ENCODE measurements at regions not wholly inside any gene's neighbourhood (a gene's known extent, or its start where the extent isn't known, plus 50 kb on each side); places are given as distances from the start of the nearest gene placed in this dataset.

DNA sequence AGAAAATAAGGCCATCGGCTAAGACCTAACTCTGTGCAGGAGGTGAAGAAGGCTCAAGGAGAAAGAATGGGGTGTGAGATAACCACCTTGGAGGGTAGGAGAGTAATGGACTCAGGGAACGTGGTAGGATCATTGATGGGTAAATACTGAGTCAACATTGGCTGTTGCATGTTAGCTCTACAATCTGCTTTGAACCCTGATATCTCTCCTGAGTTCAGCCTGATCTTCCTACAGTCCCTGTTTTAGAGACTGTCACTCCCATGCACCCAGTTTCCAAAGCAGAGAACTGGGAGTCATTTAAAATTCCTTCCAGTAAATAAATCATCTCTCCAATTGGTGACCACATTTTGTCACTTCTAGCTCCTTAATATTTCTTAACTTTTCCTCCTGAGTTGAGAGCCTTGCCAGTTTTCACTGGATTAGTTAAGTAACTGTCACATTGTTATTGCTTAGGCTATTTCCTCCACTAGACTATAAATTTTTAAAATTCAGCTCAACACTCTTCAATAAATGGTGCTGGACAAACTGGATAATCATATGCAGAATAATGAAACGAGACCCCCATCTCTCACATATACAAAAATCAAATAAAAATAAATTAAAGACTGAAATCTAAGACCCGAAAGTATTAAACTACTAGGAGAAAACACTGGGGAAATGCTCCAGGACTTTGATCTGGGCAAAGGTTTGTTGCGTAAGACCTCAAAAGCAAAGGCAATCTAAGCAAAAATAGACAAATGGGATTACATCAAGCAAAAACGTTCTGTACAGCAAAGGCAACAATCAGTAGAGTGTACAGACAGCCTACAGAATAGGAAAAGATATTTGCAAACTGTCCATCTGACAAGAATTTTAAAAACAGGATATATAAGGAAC lies 138.9 kb upstream of the TMEM170B start:
- WGBS = 72% methylated on average over 6 of the region's 6 CpGs
- Histone ChIP-seq H3K27me3 (no peaks in the 10 kb centered on the region), H3K4me1 (no peaks in the 10 kb centered on the region), H3K36me3 (no peaks in the 10 kb centered on the region), H3K9me3 (no peaks in the 10 kb centered on the region), H3K27ac (no peak overlapping the region), H3K4me3 (no peak overlapping the region)
- TF ChIP-seq POLR2A (IDR thresholded peaks at IDR 0.05) (no peak), EP300 (IDR thresholded peaks at IDR 0.05) (no peak), POLR2AphosphoS5 (IDR thresholded peaks at IDR 0.05) (no peak)
- TF ChIP-seq, protein P1, sequence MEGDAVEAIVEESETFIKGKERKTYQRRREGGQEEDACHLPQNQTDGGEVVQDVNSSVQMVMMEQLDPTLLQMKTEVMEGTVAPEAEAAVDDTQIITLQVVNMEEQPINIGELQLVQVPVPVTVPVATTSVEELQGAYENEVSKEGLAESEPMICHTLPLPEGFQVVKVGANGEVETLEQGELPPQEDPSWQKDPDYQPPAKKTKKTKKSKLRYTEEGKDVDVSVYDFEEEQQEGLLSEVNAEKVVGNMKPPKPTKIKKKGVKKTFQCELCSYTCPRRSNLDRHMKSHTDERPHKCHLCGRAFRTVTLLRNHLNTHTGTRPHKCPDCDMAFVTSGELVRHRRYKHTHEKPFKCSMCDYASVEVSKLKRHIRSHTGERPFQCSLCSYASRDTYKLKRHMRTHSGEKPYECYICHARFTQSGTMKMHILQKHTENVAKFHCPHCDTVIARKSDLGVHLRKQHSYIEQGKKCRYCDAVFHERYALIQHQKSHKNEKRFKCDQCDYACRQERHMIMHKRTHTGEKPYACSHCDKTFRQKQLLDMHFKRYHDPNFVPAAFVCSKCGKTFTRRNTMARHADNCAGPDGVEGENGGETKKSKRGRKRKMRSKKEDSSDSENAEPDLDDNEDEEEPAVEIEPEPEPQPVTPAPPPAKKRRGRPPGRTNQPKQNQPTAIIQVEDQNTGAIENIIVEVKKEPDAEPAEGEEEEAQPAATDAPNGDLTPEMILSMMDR (IDR thresholded peaks at IDR 0.05) = no peak
- DNase-seq (ENCODE audit: low spot score in 2 of 2) = no peak

DNA sequence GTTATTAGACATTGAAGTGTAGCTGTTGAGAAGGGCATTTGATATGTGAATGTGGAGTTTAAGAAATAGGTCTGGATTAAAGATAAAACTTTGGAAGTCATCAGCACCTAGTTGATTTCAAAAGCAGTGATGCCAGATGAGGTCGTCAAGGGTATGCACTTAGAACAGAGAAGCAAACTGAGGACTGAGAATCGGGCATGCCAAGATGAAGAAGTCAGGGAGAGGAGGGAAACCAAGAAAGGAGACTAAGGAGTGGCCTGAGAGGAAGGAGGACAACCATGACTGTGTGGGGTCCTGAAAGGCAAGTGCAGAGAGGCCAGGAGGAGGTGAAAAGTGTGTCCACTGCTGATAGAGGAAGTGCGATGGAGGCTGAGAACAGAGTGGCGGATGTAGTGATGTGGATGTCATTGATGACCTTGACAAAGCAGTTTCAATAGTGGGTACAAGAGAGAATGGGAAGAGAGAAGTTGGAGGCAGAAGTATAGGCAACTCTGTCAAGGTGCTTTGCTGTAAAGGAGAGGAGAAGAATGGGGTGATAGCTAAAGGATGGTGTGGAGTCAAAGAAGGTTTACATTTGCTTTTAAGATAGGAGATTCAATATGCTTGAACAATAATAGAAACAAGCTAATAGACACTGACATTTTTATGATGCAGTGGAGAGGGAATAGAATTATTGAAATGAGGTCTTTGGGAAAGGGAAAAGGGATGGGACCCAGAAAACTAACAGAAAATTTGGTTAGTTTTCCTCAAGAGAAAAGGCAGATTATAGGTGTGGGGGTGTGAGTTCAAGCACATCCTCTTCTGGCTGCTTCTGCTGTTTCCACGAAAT lies 139.7 kb upstream of the TMEM170B start:
- WGBS = 91% methylated on average over 5 of the region's 5 CpGs
- no peak for TF ChIP-seq POLR2AphosphoS5 (IDR thresholded peaks at IDR 0.05)
- TF ChIP-seq POLR2A (IDR thresholded peaks at IDR 0.05) = no peak
- TF ChIP-seq, protein P1 (IDR thresholded peaks at IDR 0.05) = no peak
- no peak for TF ChIP-seq EP300 (IDR thresholded peaks at IDR 0.05)
- no peak overlapping the region for H3K4me3 ChIP-seq
- H3K9me3 ChIP-seq = no peaks in the 10 kb centered on the region
- H3K27ac ChIP-seq = no peak overlapping the region
- H3K36me3 ChIP-seq = no peaks in the 10 kb centered on the region
- H3K4me1 ChIP-seq = peaks cover 3% of the 10 kb centered on the region
- no peaks in the 10 kb centered on the region for H3K27me3 ChIP-seq
- DNase-seq (ENCODE audit: low spot score in 2 of 2) = no peak

DNA sequence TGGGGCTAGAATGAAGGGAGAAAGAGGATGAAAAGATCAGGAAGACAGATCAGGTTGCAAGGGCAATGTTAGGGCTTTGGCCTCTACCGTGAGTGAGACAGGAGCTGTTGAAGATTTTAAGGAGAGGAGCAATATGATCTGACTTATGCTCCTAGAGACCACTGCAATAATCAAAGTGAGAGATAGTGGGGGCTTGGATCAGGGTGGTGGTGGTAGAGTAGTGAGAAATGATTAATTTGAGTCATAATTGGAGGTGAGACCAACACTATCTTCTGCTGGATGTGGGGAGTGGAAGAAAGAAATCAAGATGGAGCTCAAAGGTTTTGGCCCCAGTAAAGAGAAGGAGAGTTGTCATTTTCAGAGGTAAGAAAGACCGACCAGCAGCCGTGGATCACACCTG lies 140.7 kb upstream of the TMEM170B start:
- H3K27ac ChIP-seq = no peak overlapping the region
- 95% methylated on average over 3 of the region's 3 CpGs for WGBS

DNA sequence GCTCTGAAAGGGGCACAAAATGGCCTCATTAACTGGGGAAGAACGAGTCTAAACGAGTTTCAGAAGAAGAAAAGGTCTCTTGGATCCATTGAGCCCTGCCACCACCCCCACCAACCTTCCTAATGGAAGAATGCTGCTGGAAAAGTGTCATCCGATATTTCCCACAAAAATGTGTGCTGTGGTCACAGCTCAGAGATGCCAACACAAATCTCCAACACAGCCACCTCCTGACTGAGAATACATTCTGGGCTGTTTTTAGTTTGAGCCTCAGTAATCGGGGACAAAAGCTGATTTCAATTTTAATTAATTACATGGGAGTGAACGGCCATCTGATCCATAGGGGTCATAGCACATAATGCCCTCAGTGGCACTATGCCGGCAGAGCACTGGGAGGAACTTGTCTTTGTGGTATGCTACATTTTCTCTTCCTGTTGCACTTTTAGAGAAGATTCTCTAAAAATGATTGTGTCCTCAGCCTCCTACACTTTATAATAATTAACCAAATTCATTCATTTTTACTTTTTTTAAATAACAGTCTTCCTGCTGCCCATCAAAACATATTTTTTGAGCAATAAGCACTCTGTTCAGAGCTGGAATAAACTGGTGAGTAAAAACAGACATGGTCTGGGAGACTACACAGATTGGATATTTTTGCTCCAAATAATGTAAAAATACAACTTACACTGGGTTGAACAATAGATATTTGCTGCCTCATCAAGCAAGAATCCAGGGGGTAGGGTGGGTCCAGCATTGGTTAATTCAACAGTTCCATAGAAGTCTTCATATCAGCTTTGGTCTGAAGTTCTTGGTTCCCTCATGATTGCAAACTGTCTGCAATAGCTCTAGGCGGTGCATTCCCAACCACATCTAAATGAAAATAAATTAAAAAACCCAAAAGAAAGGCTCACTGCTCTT lies 143.6 kb upstream of the TMEM170B start:
- no peaks in the 10 kb centered on the region for H3K9me3 ChIP-seq
- no peak for DNase-seq (ENCODE audit: low spot score in 2 of 2)
- TF ChIP-seq EP300 (IDR thresholded peaks at IDR 0.05) (no peak), POLR2AphosphoS5 (IDR thresholded peaks at IDR 0.05) (no peak)
- TF ChIP-seq, protein P1 (IDR thresholded peaks at IDR 0.05) = no peak
- H3K27me3 ChIP-seq = no peaks in the 10 kb centered on the region
- WGBS = 64% methylated on average over 7 of the region's 7 CpGs
- H3K4me3 ChIP-seq = no peak overlapping the region
- peaks cover 15% of the 10 kb centered on the region for H3K4me1 ChIP-seq
- no peak overlapping the region for H3K27ac ChIP-seq
- H3K36me3 ChIP-seq = no peaks in the 10 kb centered on the region

More for the DNA sequence above, 140.7 kb upstream of the TMEM170B start:
- H3K9me3 ChIP-seq = no peaks in the 10 kb centered on the region
- H3K36me3 ChIP-seq = no peaks in the 10 kb centered on the region
- DNase-seq (ENCODE audit: low spot score in 2 of 2) = no peak
- H3K27me3 ChIP-seq = no peaks in the 10 kb centered on the region
- H3K4me1 ChIP-seq = peaks cover 5% of the 10 kb centered on the region
- TF ChIP-seq POLR2A (IDR thresholded peaks at IDR 0.05) (no peak), POLR2AphosphoS5 (IDR thresholded peaks at IDR 0.05) (no peak), EP300 (IDR thresholded peaks at IDR 0.05) (no peak)
- TF ChIP-seq, protein P1 (IDR thresholded peaks at IDR 0.05) = no peak
- H3K4me3 ChIP-seq = no peak overlapping the region
